ENCODE measurements at regions not wholly inside any gene's neighbourhood (a gene's known extent, or its start where the extent isn't known, plus 50 kb on each side); places are given as distances from the start of the nearest gene placed in this dataset.

GRCh38 chr7:42693722-42694121 lies 218.1 kb downstream of the C7orf25 start:
- TF ChIP-seq POLR2A (IDR thresholded peaks at IDR 0.05) (no peak), CTCF (IDR thresholded peaks at IDR 0.05) (no peak), EP300 (IDR thresholded peaks at IDR 0.05) (no peak), POLR2AphosphoS5 (IDR thresholded peaks at IDR 0.05) (no peak)
- no peak for ATAC-seq
- no peak overlapping the region for H3K4me3 ChIP-seq
- H3K4me1 ChIP-seq: peaks cover 0 to 26% (median 5%) of the 10 kb centered on the region in 3 donors
- no peak overlapping the region for H3K27ac ChIP-seq
- H3K27me3 ChIP-seq: no peaks in the 10 kb centered on the region
- H3K36me3 ChIP-seq: no peaks in the 10 kb centered on the region
- WGBS, 2 donors (ENCODE audit: low coverage in 1 of 2): 98% methylated on average over 5 of the region's 5 CpGs; no CpG with 5 or more reads in 1 of the 2 donors
- no peaks in the 10 kb centered on the region for H3K9me3 ChIP-seq

GRCh38 chr7:42692621-42693020 lies 219.2 kb downstream of the C7orf25 start:
- no peaks in the 10 kb centered on the region for H3K36me3 ChIP-seq
- H3K27ac ChIP-seq: no peak overlapping the region
- WGBS, 2 donors (ENCODE audit: low coverage in 1 of 2): 50 to 65% methylated on average over 2 to 5 of the region's 5 CpGs

DNA sequence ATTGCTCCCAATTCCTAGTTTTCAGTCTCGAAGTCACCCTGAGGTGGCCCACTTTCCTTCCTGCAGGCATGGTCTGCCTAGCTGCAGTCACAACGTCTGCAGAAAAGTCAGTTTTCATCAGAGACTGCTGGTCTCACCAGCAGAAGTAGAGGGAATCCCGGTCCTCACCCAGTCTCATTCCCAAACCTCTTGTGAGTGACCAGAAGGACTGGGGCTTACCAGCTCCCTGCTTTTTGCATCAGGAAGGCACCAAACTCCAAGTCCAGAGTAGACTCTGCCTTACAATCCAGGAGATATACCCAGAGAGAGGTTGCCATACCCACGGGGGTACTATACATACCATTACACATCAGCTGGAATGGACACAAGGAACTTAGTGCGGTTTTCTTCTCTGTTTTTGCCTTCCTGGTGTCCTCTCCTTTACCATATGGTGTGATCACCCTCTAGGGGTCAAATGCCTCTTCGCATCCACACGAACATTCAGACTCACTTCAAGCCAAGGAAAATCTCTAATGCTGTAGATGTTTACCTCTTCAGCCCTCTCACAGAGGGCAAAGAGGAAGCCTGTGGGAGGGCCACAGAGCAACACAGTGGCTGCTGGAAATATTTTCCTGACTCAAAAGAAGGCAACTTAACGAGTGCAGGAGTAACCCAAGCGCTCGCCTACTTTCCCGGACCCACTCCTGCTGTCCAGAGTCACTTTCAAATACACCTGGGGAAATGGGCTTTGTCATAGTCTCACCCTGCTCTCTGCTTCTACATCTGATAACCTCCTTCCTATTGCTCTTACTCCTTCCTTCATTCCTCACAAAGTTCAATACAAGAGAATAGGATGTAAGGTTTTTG lies 220.9 kb downstream of the C7orf25 start:
- TF ChIP-seq POLR2A (IDR thresholded peaks at IDR 0.05) (no peak), CTCF (IDR thresholded peaks at IDR 0.05) (peak; percentile 41 to 74 (median 56)), EP300 (IDR thresholded peaks at IDR 0.05) (no peak), POLR2AphosphoS5 (IDR thresholded peaks at IDR 0.05) (peak; percentile 14)
- H3K27ac ChIP-seq: no peak overlapping the region
- no peak overlapping the region for H3K4me3 ChIP-seq
- no peaks in the 10 kb centered on the region for H3K36me3 ChIP-seq
- peaks cover 0 to 37% (median 5%) of the 10 kb centered on the region in 3 donors for H3K4me1 ChIP-seq
- H3K27me3 ChIP-seq: no peaks in the 10 kb centered on the region
- H3K9me3 ChIP-seq: no peaks in the 10 kb centered on the region
- 48 to 56% methylated on average over 9 to 11 of the region's 11 CpGs for WGBS, 2 donors (ENCODE audit: low coverage in 1 of 2)
- peak; percentile 52 for ATAC-seq

More at GRCh38 chr7:42692621-42693020, 219.2 kb downstream of the C7orf25 start:
- Histone ChIP-seq H3K4me3 (no peak overlapping the region), H3K27me3 (no peaks in the 10 kb centered on the region), H3K4me1 (peaks cover 0 to 23% (median 5%) of the 10 kb centered on the region in 3 donors), H3K9me3 (no peaks in the 10 kb centered on the region)
- no peak for ATAC-seq
- TF ChIP-seq CTCF (IDR thresholded peaks at IDR 0.05) (no peak), EP300 (IDR thresholded peaks at IDR 0.05) (no peak)

DNA sequence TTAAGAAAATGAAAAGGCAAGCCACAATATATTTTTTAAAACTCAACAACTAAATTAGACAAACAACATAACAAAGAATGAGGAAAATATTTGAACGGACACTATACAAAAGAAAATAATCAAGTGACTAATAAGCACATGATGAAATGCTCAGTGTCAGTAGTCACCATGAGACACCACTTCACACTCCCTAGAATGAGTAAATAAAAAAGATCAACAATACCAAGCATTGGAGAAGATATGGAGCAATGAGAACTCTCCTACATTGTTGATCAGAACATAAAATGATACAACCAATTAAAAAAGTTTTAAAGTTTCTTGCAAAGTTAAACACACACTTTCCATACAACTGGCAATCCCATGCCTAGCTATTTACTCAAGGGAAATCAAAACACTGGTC lies 222.2 kb downstream of the C7orf25 start:
- WGBS, 2 donors (ENCODE audit: low coverage in 1 of 2): 83 to 100% methylated on average over 1 of the region's 1 CpG
- H3K36me3 ChIP-seq: no peaks in the 10 kb centered on the region
- peaks cover 0 to 23% (median 0%) of the 10 kb centered on the region in 3 donors for H3K4me1 ChIP-seq
- H3K9me3 ChIP-seq: no peaks in the 10 kb centered on the region
- TF ChIP-seq EP300 (IDR thresholded peaks at IDR 0.05): no peak
- TF ChIP-seq POLR2A (IDR thresholded peaks at IDR 0.05): no peak
- no peak for TF ChIP-seq CTCF (IDR thresholded peaks at IDR 0.05)
- TF ChIP-seq POLR2AphosphoS5 (IDR thresholded peaks at IDR 0.05): no peak
- H3K4me3 ChIP-seq: no peak overlapping the region
- ATAC-seq: no peak
- H3K27me3 ChIP-seq: no peaks in the 10 kb centered on the region
- no peak overlapping the region for H3K27ac ChIP-seq

- peaks cover 0 to 22% (median 0%) of the 10 kb centered on the region in 3 donors for H3K4me1 ChIP-seq
- H3K36me3 ChIP-seq: no peaks in the 10 kb centered on the region
- H3K27ac ChIP-seq: no peak overlapping the region
- no peak for ATAC-seq
- no peak for TF ChIP-seq POLR2A (IDR thresholded peaks at IDR 0.05)
- no peak for TF ChIP-seq EP300 (IDR thresholded peaks at IDR 0.05)
- no peak for TF ChIP-seq CTCF (IDR thresholded peaks at IDR 0.05)
- TF ChIP-seq POLR2AphosphoS5 (IDR thresholded peaks at IDR 0.05): no peak
- no peaks in the 10 kb centered on the region for H3K27me3 ChIP-seq
- 56 to 79% methylated on average over 2 of the region's 2 CpGs for WGBS, 2 donors (ENCODE audit: low coverage in 1 of 2)
- H3K4me3 ChIP-seq: no peak overlapping the region
- no peaks in the 10 kb centered on the region for H3K9me3 ChIP-seq
Observed at GRCh38 chr7:42688056-42688371, 223.9 kb downstream of the C7orf25 start.

All from gastroesophageal sphincter (tissue), 4 donors.